Endothelial cell of umbilical vein (primary cell): ENCODE measurements at regions not wholly inside any gene's neighbourhood (a gene's known extent, or its start where the extent isn't known, plus 50 kb on each side); places are given as distances from the start of the nearest gene placed in this dataset.

Experiments used
- BruUV-seq: library from RNA; stranded (reverse); fragments of 400-500 nt; replicated peaks from 2 replicates; lab custom pipeline; 2021; lab: Mats Ljungman, UMichigan
- CTCF ChIA-PET: fragments of 300-600, 350-600 bp; sonication (Branson Sonifier 250); formaldehyde crosslinking; loops from one replicate; lab custom pipeline; 2021; ENCODE audit warnings: antibody characterized with exemption, inconsistent platforms; lab: Charles Lee
- POLR2A ChIA-PET: fragments of 300-600, 350-600 bp; sonication (Branson Sonifier 250); formaldehyde crosslinking; loops from one replicate; lab custom pipeline; 2021; ENCODE audit warnings: antibody characterized with exemption, inconsistent platforms; lab: Charles Lee
- DNase-seq: peaks from one replicate; pipeline ENCODE4 v3.0.0-alpha.2; 2011; ENCODE audit warnings: low read depth, low spot score
- FAIRE-seq: peaks from 2 replicates; lab custom pipeline; 2011; peaks lifted over from hg19 to GRCh38; lab: Jason Lieb, UNC
- H2AFZ ChIP-seq: 2 replicates; pipeline ENCODE4 v1.6.0; 2012; ENCODE audit warnings: low read depth, low read length, control low read depth, inconsistent platforms
- H3K27ac ChIP-seq: 2 replicates; pipeline ENCODE4 v1.5.1; 2011; ENCODE audit warnings: low read depth, mild to moderate bottlenecking, control low read depth, low read length, moderate library complexity; ENCODE audit not compliant: insufficient read depth
- H3K27me3 ChIP-seq, 2 experiments: 2 replicates each; pipeline versions ENCODE4 v1.6.0 to v1.6.1; 2011; ENCODE audit warnings: low read length in 2 of 2, mixed read lengths in 1 of 2; ENCODE audit not compliant: control insufficient read depth in 2 of 2, insufficient read depth in 2 of 2
- H3K36me3 ChIP-seq, 2 experiments: 2 replicates in 1 of 2; 3 replicates in 1 of 2; pipeline ENCODE4 v1.5.1; 2011; ENCODE audit warnings: low read length in 2 of 2, mild to moderate bottlenecking in 1 of 2, moderate library complexity in 1 of 2; ENCODE audit not compliant: control insufficient read depth in 2 of 2, insufficient read depth in 2 of 2; ENCODE audit errors: extremely low read depth in 1 of 2
- H3K4me1 ChIP-seq: 3 replicates; pipeline ENCODE4 v1.5.1; 2011; ENCODE audit warnings: mild to moderate bottlenecking, low read length; ENCODE audit not compliant: control insufficient read depth, insufficient read depth; ENCODE audit errors: extremely low read depth
- H3K4me2 ChIP-seq: 2 replicates; pipeline ENCODE4 v1.6.1; 2011; ENCODE audit warnings: low read length, control low read depth, mixed read lengths; ENCODE audit not compliant: insufficient read depth
- H3K4me3 ChIP-seq, 3 experiments: fragments of 200-600 bp in 1 of 3; sonication (generic), shearing (Covaris generic) in 1 of 3; replicated peaks in 1 of 3; 2 replicates each; pipeline ENCODE4 v1.5.1; 2011 to 2016; ENCODE audit warnings: control low read depth in 3 of 3, low read length in 3 of 3, mild to moderate bottlenecking in 2 of 3, inconsistent platforms in 1 of 3, low read depth in 1 of 3, moderate library complexity in 1 of 3; ENCODE audit not compliant: insufficient read depth in 1 of 3
- H3K79me2 ChIP-seq: 2 replicates; pipeline ENCODE4 v1.6.0; 2012; ENCODE audit warnings: low read length, inconsistent platforms; ENCODE audit not compliant: control insufficient read depth, insufficient read depth
- H3K9ac ChIP-seq: replicated peaks from 2 replicates; pipeline ENCODE3; 2011; ENCODE audit warnings: low read length, control low read depth; ENCODE audit not compliant: insufficient read depth; ENCODE audit errors: extremely low read depth
- H3K9me1 ChIP-seq: replicated peaks from 3 replicates; pipeline ENCODE4 v1.6.0; 2011; ENCODE audit warnings: mild to moderate bottlenecking, low read length; ENCODE audit not compliant: control insufficient read depth, insufficient read depth; ENCODE audit errors: extremely low read depth
- H3K9me3 ChIP-seq: replicated peaks from 2 replicates; pipeline ENCODE4 v1.5.1; 2012; ENCODE audit warnings: low read length, inconsistent platforms; ENCODE audit not compliant: control insufficient read depth, insufficient read depth
- H4K20me1 ChIP-seq: replicated peaks from 2 replicates; pipeline ENCODE3; 2011; ENCODE audit warnings: mild to moderate bottlenecking, low read length; ENCODE audit not compliant: control insufficient read depth, insufficient read depth; ENCODE audit errors: extremely low read depth
- CTCF ChIP-seq, 2 donors: IDR thresholded peaks; 1 replicate in 1 of 2; 2 replicates in 1 of 2; pipeline ENCODE4 v1.5.1; 2011; ENCODE audit warnings: low read length in 2 of 2, mild to moderate bottlenecking in 2 of 2, moderate library complexity in 2 of 2, control low read depth in 1 of 2, inconsistent platforms in 1 of 2, low read depth in 1 of 2; ENCODE audit not compliant: insufficient read depth in 1 of 2; ENCODE audit errors: extremely low read depth in 1 of 2
- EZH2 ChIP-seq: IDR thresholded peaks from 2 replicates; pipeline ENCODE4 v1.6.1; 2012; ENCODE audit warnings: borderline replicate concordance, low read depth, mild to moderate bottlenecking, moderate library complexity, low read length, inconsistent platforms; ENCODE audit not compliant: severe bottlenecking
- FOS ChIP-seq: IDR thresholded peaks from 2 replicates; pipeline ENCODE4 v1.6.1; 2011; ENCODE audit warnings: mild to moderate bottlenecking, low read length, moderate library complexity, borderline replicate concordance; ENCODE audit not compliant: insufficient read depth
- GATA2 ChIP-seq: IDR thresholded peaks from 2 replicates; pipeline ENCODE4 v1.7.0; 2011; ENCODE audit warnings: low read depth, mild to moderate bottlenecking, moderate library complexity, mixed read lengths, low read length; ENCODE audit not compliant: insufficient read length, insufficient read depth
- JUN ChIP-seq: IDR thresholded peaks from 2 replicates; pipeline ENCODE4 v1.6.1; 2011; ENCODE audit warnings: borderline replicate concordance, low read depth; ENCODE audit not compliant: insufficient read length, insufficient read depth
- MYC ChIP-seq: IDR thresholded peaks from one replicate; pipeline ENCODE4 v1.6.1; 2011; ENCODE audit warnings: mild to moderate bottlenecking, low read depth, low read length
- POLR2A ChIP-seq: IDR thresholded peaks from 2 replicates; pipeline ENCODE4 v1.6.1; 2012; ENCODE audit warnings: low read depth, mild to moderate bottlenecking, control low read depth, low read length
- POLR2AphosphoS5 ChIP-seq: IDR thresholded peaks from 2 replicates; pipeline ENCODE4 v1.6.1; 2012; ENCODE audit warnings: low read depth, mild to moderate bottlenecking, control low read depth, low read length, moderate library complexity; ENCODE audit not compliant: insufficient read depth
- dilution Hi-C: fragments of 300-500 bp; cut with MboI; formaldehyde crosslinking; loops from one replicate; pipeline ENCODE4 v1.15.0; 2019; ENCODE audit warnings: low sequenced_read_pairs; ENCODE audit not compliant: extremely low pct_ligation_motif_present
- intact Hi-C: fragments of 100-400 bp; cut with micrococcal nuclease; formaldehyde crosslinking; loops from one replicate; pipeline ENCODE4 v1.10.0; 2022
- TF ChIP-seq, protein P1 (sequence below): IDR thresholded peaks from 2 replicates; pipeline ENCODE4 v1.6.1; 2011; ENCODE audit not compliant: insufficient read depth, insufficient read length

- dilution Hi-C loops (no loop called here), intact Hi-C loops (no loop called here)
- Histone ChIP-seq H3K27ac (no peak overlapping the region), H3K4me1 (no peaks in the 10 kb centered on the region), H4K20me1 (no peaks in the 10 kb centered on the region), H3K36me3 (no peaks in the 10 kb centered on the region), H3K9me3 (no peaks in the 10 kb centered on the region), H3K9me1 (no peaks in the 10 kb centered on the region), H3K9ac (no peak overlapping the region), H3K27me3 (no peaks in the 10 kb centered on the region), H2AFZ (no peak overlapping the region), H3K4me2 (no peak overlapping the region), H3K4me3 (no peak overlapping the region), H3K79me2 (no peaks in the 10 kb centered on the region)
- TF ChIP-seq CTCF (IDR thresholded peaks at IDR 0.05; ENCODE audit: extremely low read depth in 1 of 2, insufficient read depth in 1 of 2, low read depth in 1 of 2, low read length in 2 of 2) (no peak), JUN (no peak), EZH2 (no peak), POLR2A (no peak), GATA2 (no peak), MYC (no peak), FOS (no peak), POLR2AphosphoS5 (no peak)
- TF ChIP-seq, protein P1, sequence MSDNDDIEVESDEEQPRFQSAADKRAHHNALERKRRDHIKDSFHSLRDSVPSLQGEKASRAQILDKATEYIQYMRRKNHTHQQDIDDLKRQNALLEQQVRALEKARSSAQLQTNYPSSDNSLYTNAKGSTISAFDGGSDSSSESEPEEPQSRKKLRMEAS: no peak
- BruUV-seq: no TSS peak
- ChIA-PET CTCF (no interaction called here), POLR2A (no interaction called here)
- no peak for DNase-seq
- FAIRE-seq: no peak
These were observed 446.5 kb downstream of the INHBA start for GRCh38 chr7:41256186-41256945.
